ENCODE measurements at regions not wholly inside any gene's neighbourhood (a gene's known extent, or its start where the extent isn't known, plus 50 kb on each side); places are given as distances from the start of the nearest gene placed in this dataset.

DNA sequence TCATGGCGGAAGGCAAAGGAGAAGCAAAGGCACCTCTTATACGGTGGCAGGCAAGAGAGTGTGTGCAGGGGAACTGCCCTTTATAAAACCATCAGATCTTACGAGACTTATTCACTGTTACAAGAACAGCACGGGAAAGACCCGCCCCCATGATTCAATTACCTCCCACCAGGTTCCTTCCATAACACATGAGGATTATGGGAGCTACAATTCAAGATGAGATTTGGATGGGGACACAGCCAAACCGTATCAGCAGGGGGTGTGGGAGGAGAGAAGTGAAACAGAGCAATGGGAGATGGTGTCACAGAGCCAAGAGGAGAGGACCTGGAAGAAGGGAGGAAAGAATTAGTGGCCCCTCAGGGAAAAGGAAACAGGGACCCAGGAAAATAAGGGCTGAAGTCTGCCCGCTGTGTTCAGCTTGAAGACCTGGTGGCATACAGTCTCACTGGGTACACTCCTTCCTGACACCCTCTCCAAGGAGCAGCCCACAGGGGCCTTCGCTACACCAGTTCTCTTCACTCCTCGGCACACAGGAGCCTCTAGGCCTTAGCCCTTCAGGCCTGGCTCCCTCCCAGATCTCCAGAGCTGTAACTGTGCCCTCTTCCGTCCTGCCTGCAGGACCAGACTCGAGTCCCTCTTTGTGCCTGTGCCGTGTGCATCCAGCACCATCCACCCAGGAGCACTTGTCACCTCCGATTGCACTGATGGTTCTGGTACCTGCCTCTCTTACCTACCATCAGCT lies 262.1 kb downstream of the EIPR1 start (continued):
- TF ChIP-seq, protein P1, sequence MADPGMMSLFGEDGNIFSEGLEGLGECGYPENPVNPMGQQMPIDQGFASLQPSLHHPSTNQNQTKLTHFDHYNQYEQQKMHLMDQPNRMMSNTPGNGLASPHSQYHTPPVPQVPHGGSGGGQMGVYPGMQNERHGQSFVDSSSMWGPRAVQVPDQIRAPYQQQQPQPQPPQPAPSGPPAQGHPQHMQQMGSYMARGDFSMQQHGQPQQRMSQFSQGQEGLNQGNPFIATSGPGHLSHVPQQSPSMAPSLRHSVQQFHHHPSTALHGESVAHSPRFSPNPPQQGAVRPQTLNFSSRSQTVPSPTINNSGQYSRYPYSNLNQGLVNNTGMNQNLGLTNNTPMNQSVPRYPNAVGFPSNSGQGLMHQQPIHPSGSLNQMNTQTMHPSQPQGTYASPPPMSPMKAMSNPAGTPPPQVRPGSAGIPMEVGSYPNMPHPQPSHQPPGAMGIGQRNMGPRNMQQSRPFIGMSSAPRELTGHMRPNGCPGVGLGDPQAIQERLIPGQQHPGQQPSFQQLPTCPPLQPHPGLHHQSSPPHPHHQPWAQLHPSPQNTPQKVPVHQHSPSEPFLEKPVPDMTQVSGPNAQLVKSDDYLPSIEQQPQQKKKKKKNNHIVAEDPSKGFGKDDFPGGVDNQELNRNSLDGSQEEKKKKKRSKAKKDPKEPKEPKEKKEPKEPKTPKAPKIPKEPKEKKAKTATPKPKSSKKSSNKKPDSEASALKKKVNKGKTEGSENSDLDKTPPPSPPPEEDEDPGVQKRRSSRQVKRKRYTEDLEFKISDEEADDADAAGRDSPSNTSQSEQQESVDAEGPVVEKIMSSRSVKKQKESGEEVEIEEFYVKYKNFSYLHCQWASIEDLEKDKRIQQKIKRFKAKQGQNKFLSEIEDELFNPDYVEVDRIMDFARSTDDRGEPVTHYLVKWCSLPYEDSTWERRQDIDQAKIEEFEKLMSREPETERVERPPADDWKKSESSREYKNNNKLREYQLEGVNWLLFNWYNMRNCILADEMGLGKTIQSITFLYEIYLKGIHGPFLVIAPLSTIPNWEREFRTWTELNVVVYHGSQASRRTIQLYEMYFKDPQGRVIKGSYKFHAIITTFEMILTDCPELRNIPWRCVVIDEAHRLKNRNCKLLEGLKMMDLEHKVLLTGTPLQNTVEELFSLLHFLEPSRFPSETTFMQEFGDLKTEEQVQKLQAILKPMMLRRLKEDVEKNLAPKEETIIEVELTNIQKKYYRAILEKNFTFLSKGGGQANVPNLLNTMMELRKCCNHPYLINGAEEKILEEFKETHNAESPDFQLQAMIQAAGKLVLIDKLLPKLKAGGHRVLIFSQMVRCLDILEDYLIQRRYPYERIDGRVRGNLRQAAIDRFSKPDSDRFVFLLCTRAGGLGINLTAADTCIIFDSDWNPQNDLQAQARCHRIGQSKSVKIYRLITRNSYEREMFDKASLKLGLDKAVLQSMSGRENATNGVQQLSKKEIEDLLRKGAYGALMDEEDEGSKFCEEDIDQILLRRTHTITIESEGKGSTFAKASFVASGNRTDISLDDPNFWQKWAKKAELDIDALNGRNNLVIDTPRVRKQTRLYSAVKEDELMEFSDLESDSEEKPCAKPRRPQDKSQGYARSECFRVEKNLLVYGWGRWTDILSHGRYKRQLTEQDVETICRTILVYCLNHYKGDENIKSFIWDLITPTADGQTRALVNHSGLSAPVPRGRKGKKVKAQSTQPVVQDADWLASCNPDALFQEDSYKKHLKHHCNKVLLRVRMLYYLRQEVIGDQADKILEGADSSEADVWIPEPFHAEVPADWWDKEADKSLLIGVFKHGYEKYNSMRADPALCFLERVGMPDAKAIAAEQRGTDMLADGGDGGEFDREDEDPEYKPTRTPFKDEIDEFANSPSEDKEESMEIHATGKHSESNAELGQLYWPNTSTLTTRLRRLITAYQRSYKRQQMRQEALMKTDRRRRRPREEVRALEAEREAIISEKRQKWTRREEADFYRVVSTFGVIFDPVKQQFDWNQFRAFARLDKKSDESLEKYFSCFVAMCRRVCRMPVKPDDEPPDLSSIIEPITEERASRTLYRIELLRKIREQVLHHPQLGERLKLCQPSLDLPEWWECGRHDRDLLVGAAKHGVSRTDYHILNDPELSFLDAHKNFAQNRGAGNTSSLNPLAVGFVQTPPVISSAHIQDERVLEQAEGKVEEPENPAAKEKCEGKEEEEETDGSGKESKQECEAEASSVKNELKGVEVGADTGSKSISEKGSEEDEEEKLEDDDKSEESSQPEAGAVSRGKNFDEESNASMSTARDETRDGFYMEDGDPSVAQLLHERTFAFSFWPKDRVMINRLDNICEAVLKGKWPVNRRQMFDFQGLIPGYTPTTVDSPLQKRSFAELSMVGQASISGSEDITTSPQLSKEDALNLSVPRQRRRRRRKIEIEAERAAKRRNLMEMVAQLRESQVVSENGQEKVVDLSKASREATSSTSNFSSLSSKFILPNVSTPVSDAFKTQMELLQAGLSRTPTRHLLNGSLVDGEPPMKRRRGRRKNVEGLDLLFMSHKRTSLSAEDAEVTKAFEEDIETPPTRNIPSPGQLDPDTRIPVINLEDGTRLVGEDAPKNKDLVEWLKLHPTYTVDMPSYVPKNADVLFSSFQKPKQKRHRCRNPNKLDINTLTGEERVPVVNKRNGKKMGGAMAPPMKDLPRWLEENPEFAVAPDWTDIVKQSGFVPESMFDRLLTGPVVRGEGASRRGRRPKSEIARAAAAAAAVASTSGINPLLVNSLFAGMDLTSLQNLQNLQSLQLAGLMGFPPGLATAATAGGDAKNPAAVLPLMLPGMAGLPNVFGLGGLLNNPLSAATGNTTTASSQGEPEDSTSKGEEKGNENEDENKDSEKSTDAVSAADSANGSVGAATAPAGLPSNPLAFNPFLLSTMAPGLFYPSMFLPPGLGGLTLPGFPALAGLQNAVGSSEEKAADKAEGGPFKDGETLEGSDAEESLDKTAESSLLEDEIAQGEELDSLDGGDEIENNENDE (IDR thresholded peaks at IDR 0.05; ENCODE audit: insufficient replicate concordance, low read length): no peak
- no peak for TF ChIP-seq CREB1 (IDR thresholded peaks at IDR 0.05)
- no peak for TF ChIP-seq TAF7 (optimal IDR thresholded peaks at IDR 0.05; ENCODE audit: borderline replicate concordance, low read depth, low read length)
- TF ChIP-seq BACH1 (IDR thresholded peaks at IDR 0.05; ENCODE audit: low read length): no peak
- no peak for TF ChIP-seq EZH2 (IDR thresholded peaks at IDR 0.05; ENCODE audit: low read depth, low read length, severe bottlenecking)
- no peak for TF ChIP-seq SIN3A (conservative IDR thresholded peaks at IDR 0.05 in 1 of 2, IDR thresholded peaks at IDR 0.05 in 1 of 2; ENCODE audit: low read depth in 1 of 2, low read length in 2 of 2)
- no peak for TF ChIP-seq EP300 (IDR thresholded peaks at IDR 0.05; ENCODE audit: borderline replicate concordance in 1 of 2, low read depth in 2 of 2, low read length in 2 of 2)

All from H1 (cell line).